ENCODE measurements at regions not wholly inside any gene's neighbourhood (a gene's known extent, or its start where the extent isn't known, plus 50 kb on each side); places are given as distances from the start of the nearest gene placed in this dataset.
"Not testable (repeated sequence)": the region's sequence is repeated elsewhere in the genome, so short reads cannot be mapped to it uniquely, and the experiment has no call there.

- no peak for DNase-seq
Measured at GRCh38 chr17:43315858-43316521, 82.2 kb upstream of the RNU2-1 start.

GRCh38 chr17:43315369-43315768 is 81.6 kb upstream of the RNU2-1 start:
- no peak for DNase-seq

- DNase-seq, result no peak
Measured at GRCh38 chr17:43314611-43315011, 80.8 kb upstream of the RNU2-1 start.

GRCh38 chr17:43312011-43312410 is 78.2 kb upstream of the RNU2-1 start:
- no peak for DNase-seq

GRCh38 chr17:43309505-43310332 is 75.9 kb upstream of the RNU2-1 start:
- DNase-seq, result no peak

GRCh38 chr17:43308999-43309398 is 75.2 kb upstream of the RNU2-1 start:
- DNase-seq, result no peak

GRCh38 chr17:43304792-43305191 is 71.0 kb upstream of the RNU2-1 start:
- DNase-seq, result not testable (repeated sequence)

- DNase-seq, result not testable (repeated sequence)
Measured at GRCh38 chr17:43303049-43303448, 69.3 kb upstream of the RNU2-1 start.

GRCh38 chr17:43299300-43300076 is 65.7 kb upstream of the RNU2-1 start:
- DNase-seq, result not testable (repeated sequence)

GRCh38 chr17:43289670-43290069 is 55.9 kb upstream of the RNU2-1 start:
- DNase-seq, result not testable (repeated sequence)

GRCh38 chr17:43283606-43284005 is 49.8 kb upstream of the RNU2-1 start:
- DNase-seq, result not testable (repeated sequence)

All from MV-4-11 (cell line).